Breast epithelium (tissue), 4 donors: ENCODE measurements at regions not wholly inside any gene's neighbourhood (a gene's known extent, or its start where the extent isn't known, plus 50 kb on each side); places are given as distances from the start of the nearest gene placed in this dataset.

ENCODE experiments used
- DNase-seq, 2 donors: peaks; one replicate each; pipeline ENCODE4 v3.0.0-alpha.2; 2019; ENCODE audit warnings: low spot score in 2 of 2
- H3K27ac ChIP-seq, 2 donors: fragments of 200-600 bp; sonication (generic) in 1 of 2; one replicate each; pipeline ENCODE4 v1.5.1; 2016 to 2019; ENCODE audit warnings: mild to moderate bottlenecking in 1 of 2
- H3K27me3 ChIP-seq, 2 donors: fragments of 200-600 bp; sonication (generic) in 1 of 2; one replicate each; pipeline versions ENCODE4 v1.5.1 to v1.6.0; 2017 to 2019; ENCODE audit warnings: control low read depth in 1 of 2, mild to moderate bottlenecking in 1 of 2
- H3K36me3 ChIP-seq: fragments of 200-600 bp; one replicate; pipeline ENCODE4 v1.5.1; 2019
- H3K4me1 ChIP-seq, 2 donors: fragments of 200-600 bp; sonication (generic); one replicate each; pipeline ENCODE4 v1.5.1; 2016 to 2019; ENCODE audit warnings: control low read depth in 1 of 2
- H3K4me3 ChIP-seq, 3 donors: fragments of 200-600 bp; sonication (generic); 1 replicate in 2 of 3; 2 replicates in 1 of 3; pipeline ENCODE4 v1.5.1; 2016 to 2019; ENCODE audit warnings: mild to moderate bottlenecking in 3 of 3, moderate library complexity in 2 of 3
- H3K9me3 ChIP-seq, 2 donors: fragments of 200-600 bp; sonication (generic) in 1 of 2; one replicate each; pipeline ENCODE4 v1.5.1; 2016 to 2019; ENCODE audit warnings: control low read depth in 1 of 2
- POLR2A ChIP-seq: fragments of 450-650 bp; IDR thresholded peaks from one replicate; pipeline ENCODE4 v1.6.1; 2016; ENCODE audit warnings: antibody characterized with exemption, mild to moderate bottlenecking, moderate library complexity
- POLR2AphosphoS5 ChIP-seq, 3 donors: sonication (generic); formaldehyde crosslinking; IDR thresholded peaks; one replicate each; pipeline ENCODE4 v1.6.1; 2017; ENCODE audit warnings: antibody characterized with exemption in 3 of 3
- intact Hi-C: fragments of 100-400 bp; cut with DNase I; formaldehyde crosslinking; loops from one replicate; pipeline ENCODE4 v1.15.1; 2023; ENCODE audit warnings: low total_unique reads
- TF ChIP-seq, protein P1 (sequence below), 3 donors: fragments of 450-650 bp; IDR thresholded peaks; one replicate each; pipeline ENCODE4 v1.5.1; 2016 to 2017; ENCODE audit warnings: antibody characterized with exemption in 3 of 3, mild to moderate bottlenecking in 3 of 3, moderate library complexity in 3 of 3

DNA sequence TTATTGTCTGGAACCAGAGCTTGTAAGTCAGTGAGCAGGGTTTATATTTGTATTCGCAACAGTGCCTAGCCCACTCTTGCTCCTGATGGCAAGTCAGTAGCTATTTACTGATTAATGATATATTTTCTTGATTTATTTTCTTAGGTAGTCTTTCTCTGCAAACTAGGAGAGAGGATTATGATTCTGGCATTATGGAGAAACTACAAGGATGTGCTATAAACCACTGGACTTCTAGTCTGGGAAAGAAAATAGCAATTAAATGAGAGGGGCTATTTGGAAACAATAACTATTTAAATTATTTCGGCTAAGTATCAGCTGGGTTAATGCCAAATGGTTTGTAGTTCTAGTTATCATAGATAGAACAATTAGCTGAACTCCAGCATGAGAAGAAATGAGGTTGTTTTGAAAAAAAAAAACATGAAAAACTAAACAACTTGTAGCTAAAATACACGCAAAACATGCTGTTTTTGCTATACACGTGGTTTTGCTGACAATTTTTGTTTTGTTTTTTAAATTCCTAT is 304.9 kb upstream of the TCF21 start:
- Histone ChIP-seq H3K9me3 (no peaks in the 10 kb centered on the region), H3K4me3 (no peak overlapping the region), H3K4me1 (no peaks in the 10 kb centered on the region), H3K27me3 (no peaks in the 10 kb centered on the region), H3K27ac (no peak overlapping the region), H3K36me3 (no peaks in the 10 kb centered on the region)
- no peak for DNase-seq
- intact Hi-C loops = no loop called here
- TF ChIP-seq POLR2AphosphoS5 (IDR thresholded peaks at IDR 0.05) (no peak), POLR2A (no peak)
- TF ChIP-seq, protein P1, sequence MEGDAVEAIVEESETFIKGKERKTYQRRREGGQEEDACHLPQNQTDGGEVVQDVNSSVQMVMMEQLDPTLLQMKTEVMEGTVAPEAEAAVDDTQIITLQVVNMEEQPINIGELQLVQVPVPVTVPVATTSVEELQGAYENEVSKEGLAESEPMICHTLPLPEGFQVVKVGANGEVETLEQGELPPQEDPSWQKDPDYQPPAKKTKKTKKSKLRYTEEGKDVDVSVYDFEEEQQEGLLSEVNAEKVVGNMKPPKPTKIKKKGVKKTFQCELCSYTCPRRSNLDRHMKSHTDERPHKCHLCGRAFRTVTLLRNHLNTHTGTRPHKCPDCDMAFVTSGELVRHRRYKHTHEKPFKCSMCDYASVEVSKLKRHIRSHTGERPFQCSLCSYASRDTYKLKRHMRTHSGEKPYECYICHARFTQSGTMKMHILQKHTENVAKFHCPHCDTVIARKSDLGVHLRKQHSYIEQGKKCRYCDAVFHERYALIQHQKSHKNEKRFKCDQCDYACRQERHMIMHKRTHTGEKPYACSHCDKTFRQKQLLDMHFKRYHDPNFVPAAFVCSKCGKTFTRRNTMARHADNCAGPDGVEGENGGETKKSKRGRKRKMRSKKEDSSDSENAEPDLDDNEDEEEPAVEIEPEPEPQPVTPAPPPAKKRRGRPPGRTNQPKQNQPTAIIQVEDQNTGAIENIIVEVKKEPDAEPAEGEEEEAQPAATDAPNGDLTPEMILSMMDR (IDR thresholded peaks at IDR 0.05) = no peak

DNA sequence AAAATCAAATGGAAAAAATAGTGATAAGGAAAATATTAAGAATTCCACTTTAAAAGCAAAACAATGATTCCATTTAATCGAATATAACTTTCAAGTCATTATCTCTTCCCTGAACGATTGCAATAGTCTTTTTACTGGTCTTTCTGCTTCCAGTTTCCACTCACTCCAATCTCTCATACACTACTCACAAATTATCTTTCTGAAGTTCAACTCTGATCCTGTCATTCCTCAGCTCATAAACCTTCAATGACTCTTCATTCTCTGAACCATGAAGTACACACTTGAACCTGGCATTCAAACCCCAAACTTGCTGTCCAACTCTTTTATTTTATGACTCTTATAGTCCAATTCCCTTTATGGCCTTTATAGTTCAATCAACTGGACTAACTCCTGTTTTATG is 304.1 kb upstream of the TCF21 start:
- Histone ChIP-seq H3K9me3 (no peaks in the 10 kb centered on the region), H3K36me3 (no peaks in the 10 kb centered on the region), H3K27me3 (no peaks in the 10 kb centered on the region), H3K4me3 (no peak overlapping the region), H3K4me1 (no peaks in the 10 kb centered on the region), H3K27ac (no peak overlapping the region)
- TF ChIP-seq POLR2A (no peak), POLR2AphosphoS5 (IDR thresholded peaks at IDR 0.05) (no peak)
- TF ChIP-seq, protein P1 (IDR thresholded peaks at IDR 0.05) = no peak
- no peak for DNase-seq
- intact Hi-C loops = no loop called here

DNA sequence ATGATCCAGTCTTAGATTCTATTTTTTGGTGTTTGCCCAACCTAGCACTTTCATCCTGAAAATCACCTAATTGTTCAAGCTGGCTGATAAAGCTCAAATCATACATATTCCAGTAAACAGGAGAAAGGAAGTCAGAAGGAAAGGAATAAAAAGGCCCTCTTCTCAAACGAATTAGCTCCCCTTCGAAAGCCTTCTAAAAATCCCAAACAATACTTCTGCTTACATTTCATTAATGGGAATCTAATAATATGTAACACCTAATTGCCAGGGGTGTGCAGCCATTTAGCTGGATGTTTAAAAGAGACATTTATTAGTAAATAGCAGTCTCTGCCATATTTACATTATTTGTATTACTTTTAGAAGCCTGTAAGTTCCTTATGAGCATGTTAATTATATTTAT is 302.9 kb upstream of the TCF21 start:
- TF ChIP-seq POLR2A (no peak), POLR2AphosphoS5 (IDR thresholded peaks at IDR 0.05) (no peak)
- TF ChIP-seq, protein P1 (IDR thresholded peaks at IDR 0.05) = no peak
- H3K27me3 ChIP-seq = no peaks in the 10 kb centered on the region
- DNase-seq = no peak
- H3K4me1 ChIP-seq = no peaks in the 10 kb centered on the region
- H3K9me3 ChIP-seq = no peaks in the 10 kb centered on the region
- H3K4me3 ChIP-seq = no peak overlapping the region
- no peaks in the 10 kb centered on the region for H3K36me3 ChIP-seq
- intact Hi-C loops = no loop called here
- no peak overlapping the region for H3K27ac ChIP-seq

DNA sequence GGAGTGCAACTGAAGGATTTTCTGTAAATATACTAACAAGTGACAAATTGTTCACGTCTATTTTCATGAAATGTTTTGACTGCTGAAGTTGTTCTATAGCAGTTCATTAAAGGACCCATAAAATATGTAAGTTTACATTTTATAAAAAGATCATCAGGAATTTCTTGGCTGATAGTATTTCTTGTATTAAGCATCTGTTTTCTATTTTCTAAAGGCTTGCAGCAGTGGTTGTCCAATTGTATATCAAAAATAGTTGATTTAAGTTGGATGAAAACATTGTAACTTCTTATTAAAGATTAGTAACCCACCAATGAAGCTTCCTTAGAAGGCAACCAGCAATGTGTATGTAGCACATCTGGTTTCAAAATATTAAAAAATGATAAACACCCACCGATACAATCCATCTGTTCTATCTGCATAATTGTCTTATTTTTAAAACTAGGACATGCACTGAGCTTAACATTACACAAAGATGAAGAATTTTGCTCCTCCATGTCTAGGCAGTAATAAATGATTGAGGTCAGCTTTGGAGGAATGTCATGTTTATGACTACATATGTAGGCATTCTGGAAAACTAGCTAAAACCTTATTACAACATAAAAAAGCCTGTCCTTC is 301.3 kb upstream of the TCF21 start:
- no peak for DNase-seq

DNA sequence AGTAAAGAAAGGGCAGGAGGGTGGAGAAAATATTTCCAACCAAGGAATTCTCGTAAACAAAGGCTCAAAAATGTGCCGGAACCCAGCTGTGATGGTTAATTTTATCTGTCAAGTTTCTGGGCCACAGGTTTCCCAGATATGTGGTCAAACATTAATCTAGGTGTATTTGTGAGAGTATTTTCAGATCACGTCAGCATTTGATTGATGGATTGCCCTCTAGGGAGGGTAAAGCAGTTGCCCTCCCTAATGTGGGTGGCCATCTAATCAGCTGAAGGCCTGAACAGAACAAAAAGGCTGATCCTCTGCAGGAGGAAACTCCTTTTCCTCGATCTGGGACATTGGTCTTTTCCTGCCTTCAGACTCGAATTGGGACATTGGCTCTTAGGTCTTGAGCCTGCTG is 298.7 kb upstream of the TCF21 start:
- H3K9me3 ChIP-seq = no peaks in the 10 kb centered on the region
- no peak overlapping the region for H3K27ac ChIP-seq
- H3K27me3 ChIP-seq = no peaks in the 10 kb centered on the region
- H3K4me1 ChIP-seq = no peaks in the 10 kb centered on the region
- H3K4me3 ChIP-seq = no peak overlapping the region
- DNase-seq = no peak
- H3K36me3 ChIP-seq = no peaks in the 10 kb centered on the region
- TF ChIP-seq, protein P1 (IDR thresholded peaks at IDR 0.05) = no peak
- TF ChIP-seq POLR2AphosphoS5 (IDR thresholded peaks at IDR 0.05) (no peak), POLR2A (no peak)
- intact Hi-C loops = no loop called here

More for the DNA sequence above, 301.3 kb upstream of the TCF21 start:
- H3K27me3 ChIP-seq = no peaks in the 10 kb centered on the region
- H3K36me3 ChIP-seq = no peaks in the 10 kb centered on the region
- no peak overlapping the region for H3K4me3 ChIP-seq
- no peaks in the 10 kb centered on the region for H3K9me3 ChIP-seq
- no peaks in the 10 kb centered on the region for H3K4me1 ChIP-seq
- intact Hi-C loops = no loop called here
- H3K27ac ChIP-seq = no peak overlapping the region
- TF ChIP-seq, protein P1 (IDR thresholded peaks at IDR 0.05) = no peak
- TF ChIP-seq POLR2A (no peak), POLR2AphosphoS5 (IDR thresholded peaks at IDR 0.05) (no peak)
